Fibroblast of peridontal ligament (primary cell): ENCODE measurements at regions not wholly inside any gene's neighbourhood (a gene's known extent, or its start where the extent isn't known, plus 50 kb on each side); places are given as distances from the start of the nearest gene placed in this dataset.
"Not testable (repeated sequence)": the region's sequence is repeated elsewhere in the genome, so short reads cannot be mapped to it uniquely, and the experiment has no call there.

Experiments
- DNase-seq: peaks from one replicate; pipeline ENCODE4 v3.0.0-alpha.2; 2010; ENCODE audit errors: extremely low read depth

- DNase-seq = peak; percentile 71
These were observed 128.2 kb downstream of the SLC7A11 start for GRCh38 chr4:138113819-138114400.

- DNase-seq = not testable (repeated sequence)
These were observed 129.3 kb downstream of the SLC7A11 start for GRCh38 chr4:138112890-138113289.

- no peak for DNase-seq
These were observed 129.8 kb downstream of the SLC7A11 start for GRCh38 chr4:138112389-138112788.

- DNase-seq = peak; percentile 22
These were observed 130.6 kb downstream of the SLC7A11 start for GRCh38 chr4:138111462-138112000.

- DNase-seq = no peak
These were observed 131.3 kb downstream of the SLC7A11 start for GRCh38 chr4:138110815-138111214.

- no peak for DNase-seq
These were observed 135.1 kb downstream of the SLC7A11 start for GRCh38 chr4:138107023-138107422.

- no peak for DNase-seq
These were observed 136.8 kb downstream of the SLC7A11 start for GRCh38 chr4:138105331-138105730.

GRCh38 chr4:138104284-138104680 lies 137.9 kb downstream of the SLC7A11 start:
- DNase-seq = peak; percentile 14

- peak; percentile 8 for DNase-seq
These were observed 138.4 kb downstream of the SLC7A11 start for GRCh38 chr4:138103597-138104283.

GRCh38 chr4:138099385-138099784 lies 142.8 kb downstream of the SLC7A11 start:
- DNase-seq = no peak

- no peak for DNase-seq
These were observed 144.1 kb downstream of the SLC7A11 start for GRCh38 chr4:138097912-138098600.

- DNase-seq = no peak
These were observed 145.6 kb downstream of the SLC7A11 start for GRCh38 chr4:138096384-138097062.

- no peak for DNase-seq
These were observed 146.8 kb downstream of the SLC7A11 start for GRCh38 chr4:138095378-138095777.

- DNase-seq = no peak
These were observed 150.1 kb downstream of the SLC7A11 start for GRCh38 chr4:138092060-138092459.

GRCh38 chr4:138090918-138091676 lies 151.1 kb downstream of the SLC7A11 start:
- peak; percentile 26 for DNase-seq

- peak; percentile 92 for DNase-seq
These were observed 151.8 kb downstream of the SLC7A11 start for GRCh38 chr4:138090150-138090917.

- no peak for DNase-seq
These were observed 153.5 kb downstream of the SLC7A11 start for GRCh38 chr4:138088449-138089208.

- DNase-seq = no peak
These were observed 155.0 kb downstream of the SLC7A11 start for GRCh38 chr4:138087066-138087719.

GRCh38 chr4:138086611-138087041 lies 155.5 kb downstream of the SLC7A11 start:
- peak; percentile 67 for DNase-seq
